AG10803 (cell line): ENCODE measurements at regions not wholly inside any gene's neighbourhood (a gene's known extent, or its start where the extent isn't known, plus 50 kb on each side); places are given as distances from the start of the nearest gene placed in this dataset.
"Not testable (repeated sequence)": the region's sequence is repeated elsewhere in the genome, so short reads cannot be mapped to it uniquely, and the experiment has no call there.

Source experiments
- DNase-seq: peaks from one replicate; pipeline ENCODE4 v3.0.0; 2010; ENCODE audit warnings: low read depth
- H3K4me3 ChIP-seq: 2 replicates; pipeline ENCODE4 v1.5.1; 2011; ENCODE audit warnings: mild to moderate bottlenecking, low read length, control low read depth
- CTCF ChIP-seq: conservative IDR thresholded peaks from 2 replicates; pipeline ENCODE4 v1.5.1; 2011; ENCODE audit warnings: mild to moderate bottlenecking, low read length, control low read depth, inconsistent platforms

GRCh38 chr12:92411687-92412086 is 266.0 kb upstream of the BTG1 start:
- TF ChIP-seq CTCF = no peak
- H3K4me3 ChIP-seq = no peak overlapping the region
- no peak for DNase-seq

- TF ChIP-seq CTCF = peak; percentile 80
- no peak overlapping the region for H3K4me3 ChIP-seq
- DNase-seq = peak; percentile 62
Measured at GRCh38 chr12:92408072-92408900, 262.6 kb upstream of the BTG1 start.

DNA sequence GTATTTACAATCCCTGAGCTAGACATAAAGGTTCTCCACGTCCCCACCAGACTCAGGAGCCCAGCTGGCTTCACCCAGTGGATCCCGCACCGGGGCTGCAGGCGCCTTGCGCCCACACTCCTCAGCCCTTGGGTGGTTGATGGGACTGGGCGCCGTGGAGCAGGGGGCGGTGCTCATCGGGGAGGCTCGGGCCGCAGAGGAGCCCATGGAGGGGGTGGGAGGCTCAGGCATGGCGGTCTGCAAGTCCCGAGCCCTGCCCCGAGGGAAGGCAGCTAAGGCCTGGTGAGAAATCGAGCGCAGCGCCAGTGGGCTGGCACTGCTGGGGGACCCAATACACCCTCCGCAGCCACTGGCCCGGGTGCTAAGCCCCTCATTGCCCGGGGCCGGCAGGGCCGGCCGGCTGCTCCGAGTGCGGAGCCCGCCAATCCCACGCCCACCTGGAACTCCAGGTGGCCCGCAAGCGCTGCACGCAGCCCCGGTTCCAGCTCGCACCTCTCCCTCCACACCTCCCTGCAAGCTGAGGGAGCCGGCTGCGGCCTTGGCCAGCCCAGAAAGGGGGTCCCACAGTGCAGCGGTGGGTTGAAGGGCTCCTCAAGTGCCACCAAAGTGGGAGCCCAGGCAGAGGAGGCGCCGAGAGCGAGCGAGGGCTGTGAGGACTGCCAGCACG is 260.9 kb upstream of the BTG1 start:
- not testable (repeated sequence) for H3K4me3 ChIP-seq, DNase-seq

GRCh38 chr12:92405801-92406251 is 260.2 kb upstream of the BTG1 start:
- DNase-seq, H3K4me3 ChIP-seq: not testable (repeated sequence)

- no peak for DNase-seq
- H3K4me3 ChIP-seq = no peak overlapping the region
- TF ChIP-seq CTCF = no peak
Measured at GRCh38 chr12:92404921-92405320, 259.3 kb upstream of the BTG1 start.

DNA sequence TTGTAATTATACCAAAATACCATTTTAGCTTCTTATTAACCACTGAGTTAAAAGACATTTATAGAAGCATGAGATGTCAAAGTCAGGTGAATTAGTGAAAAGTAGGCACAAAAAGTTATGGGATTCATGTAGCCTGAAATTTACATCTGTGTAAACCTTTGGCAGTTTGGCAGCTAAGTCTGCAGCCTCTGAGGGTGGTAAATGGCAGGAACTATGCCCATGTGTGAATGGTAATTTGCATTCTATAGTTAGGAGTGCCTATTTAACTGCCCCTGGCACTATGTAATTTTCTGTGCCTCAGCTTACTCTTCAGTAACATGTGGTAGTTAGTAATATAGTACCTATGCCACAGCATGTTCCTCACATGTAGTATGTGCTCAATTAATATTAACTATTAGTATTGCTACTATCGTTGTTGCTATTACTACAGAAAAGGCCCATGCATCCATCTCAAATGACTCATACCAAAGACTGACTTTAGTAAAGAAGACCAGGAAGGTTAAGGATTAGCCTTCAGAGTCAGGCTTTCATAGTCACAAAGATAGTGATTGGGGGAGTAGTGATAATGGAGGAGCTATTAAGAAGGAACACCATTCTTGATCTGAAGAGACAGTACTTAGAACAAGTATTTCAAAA is 258.7 kb upstream of the BTG1 start:
- TF ChIP-seq CTCF = no peak
- no peak for DNase-seq
- H3K4me3 ChIP-seq = no peak overlapping the region

DNA sequence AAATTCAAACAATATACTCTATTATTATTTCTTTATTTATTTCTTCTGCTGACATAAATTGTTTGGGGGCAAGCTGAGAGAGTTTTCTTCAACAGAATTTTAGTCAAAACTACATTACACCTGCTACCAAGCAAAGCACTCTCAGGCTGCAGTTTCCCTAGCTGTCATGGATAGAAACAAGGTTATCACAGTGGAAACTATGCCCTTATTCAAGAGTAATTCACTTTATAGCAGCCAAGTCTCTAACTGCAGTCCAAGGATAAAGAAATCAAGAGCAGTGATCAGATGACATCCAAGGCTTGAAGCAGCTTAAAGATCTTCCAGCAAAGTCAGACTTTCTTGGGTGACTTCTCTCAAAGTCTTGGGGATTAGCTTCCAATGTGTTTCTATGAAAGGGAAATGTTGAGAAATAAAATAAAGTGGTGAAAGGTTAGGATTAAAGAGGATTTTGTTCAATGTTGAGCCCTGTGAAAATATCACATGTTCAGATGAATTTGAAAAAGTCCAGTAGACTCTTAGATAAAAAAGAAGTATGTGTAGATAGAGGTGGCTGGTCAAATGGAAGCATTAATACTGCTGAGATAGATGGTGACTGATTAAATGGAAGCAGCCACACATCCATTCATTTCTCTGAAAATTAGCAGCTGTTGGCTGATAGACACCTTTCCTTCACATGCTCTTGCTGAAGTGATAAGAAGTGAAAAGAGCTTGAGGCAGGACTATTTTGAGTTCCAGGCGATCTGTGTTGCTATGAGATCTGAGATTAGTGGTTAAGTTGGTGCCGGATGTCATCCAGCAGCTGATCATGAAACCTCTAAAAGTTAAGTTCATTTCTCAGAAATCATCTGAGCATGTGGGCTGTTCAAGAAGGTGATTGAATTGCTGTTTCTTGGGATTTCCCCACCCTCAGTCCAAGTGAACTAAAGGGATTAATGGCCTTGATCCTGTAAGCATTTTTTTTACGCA is 257.8 kb upstream of the BTG1 start:
- no peak for TF ChIP-seq CTCF
- no peak overlapping the region for H3K4me3 ChIP-seq
- DNase-seq = no peak
